Hepatocyte (in vitro differentiated cells): ENCODE measurements at regions not wholly inside any gene's neighbourhood (a gene's known extent, or its start where the extent isn't known, plus 50 kb on each side); places are given as distances from the start of the nearest gene placed in this dataset.
A peak's percentile ranks its signal among the peaks of the same experiment; 100 is the strongest.
"Not testable (repeated sequence)": the region's sequence is repeated elsewhere in the genome, so short reads cannot be mapped to it uniquely, and the experiment has no call there.

Experiments used
- DNase-seq: peaks from one replicate; pipeline ENCODE4 v3.0.0-alpha.2; 2016; ENCODE audit warnings: low spot score
- H2AFZ ChIP-seq: fragments of 200-600 bp; sonication (generic); 2 replicates; pipeline ENCODE4 v1.6.0; 2016; ENCODE audit warnings: antibody characterized with exemption, mild to moderate bottlenecking
- H3K27ac ChIP-seq: fragments of 200-600 bp; sonication (generic); 2 replicates; pipeline ENCODE4 v1.5.1; 2016; ENCODE audit warnings: mild to moderate bottlenecking
- H3K27me3 ChIP-seq: fragments of 200-600 bp; sonication (generic); 2 replicates; pipeline ENCODE4 v1.6.1; 2016
- H3K36me3 ChIP-seq: fragments of 200-600 bp; sonication (generic); replicated peaks from 2 replicates; pipeline ENCODE4 v1.5.1; 2016; ENCODE audit warnings: low read depth; ENCODE audit not compliant: insufficient read depth
- H3K4me1 ChIP-seq: fragments of 200-600 bp; sonication (generic); 2 replicates; pipeline ENCODE4 v1.5.1; 2016; ENCODE audit warnings: mild to moderate bottlenecking, moderate library complexity; ENCODE audit not compliant: insufficient read depth
- H3K4me2 ChIP-seq: fragments of 200-600 bp; sonication (generic); 2 replicates; pipeline ENCODE4 v1.6.0; 2016
- H3K4me3 ChIP-seq: fragments of 200-600 bp; sonication (generic); 2 replicates; pipeline ENCODE4 v1.5.1; 2016; ENCODE audit warnings: mild to moderate bottlenecking
- H3K79me2 ChIP-seq: fragments of 200-600 bp; sonication (generic); 2 replicates; pipeline ENCODE4 v1.6.0; 2017; ENCODE audit warnings: mild to moderate bottlenecking
- H3K9me2 ChIP-seq: fragments of 200-600 bp; sonication (generic); replicated peaks from 2 replicates; pipeline ENCODE4 v1.6.0; 2017; ENCODE audit warnings: mild to moderate bottlenecking; ENCODE audit not compliant: insufficient read depth
- H3K9me3 ChIP-seq: fragments of 200-600 bp; sonication (generic); 2 replicates; pipeline ENCODE4 v1.5.1; 2016; ENCODE audit warnings: low read depth, mild to moderate bottlenecking
- H4K20me1 ChIP-seq: fragments of 200-600 bp; sonication (generic); 2 replicates; pipeline ENCODE4 v1.6.0; 2016; ENCODE audit warnings: mild to moderate bottlenecking; ENCODE audit not compliant: insufficient read depth, poor library complexity, severe bottlenecking
- CTCF ChIP-seq: fragments of 200-600 bp; sonication (generic); IDR thresholded peaks from 2 replicates; pipeline ENCODE4 v1.5.1; 2016; ENCODE audit warnings: antibody characterized with exemption, mild to moderate bottlenecking; ENCODE audit not compliant: poor library complexity
- EZH2 ChIP-seq: fragments of 200-600 bp; sonication (generic); IDR thresholded peaks from 2 replicates; pipeline ENCODE4 v1.6.1; 2016; ENCODE audit warnings: antibody characterized with exemption, mild to moderate bottlenecking, borderline replicate concordance
- EZH2phosphoT487 ChIP-seq: fragments of 200-600 bp; sonication (generic); IDR thresholded peaks from one replicate; pipeline ENCODE4 v1.6.1; 2018; ENCODE audit warnings: antibody characterized with exemption, mild to moderate bottlenecking, low read depth, moderate library complexity; ENCODE audit not compliant: unreplicated experiment, severe bottlenecking
- WGBS: methylation state at CpG from one replicate; pipeline ENCODE4 v1.1.6; 2016; ENCODE audit warnings: low lambda C conversion rate; ENCODE audit errors: missing lambda C conversion rate; 5-methylcytosine and 5-hydroxymethylcytosine counted together

DNA sequence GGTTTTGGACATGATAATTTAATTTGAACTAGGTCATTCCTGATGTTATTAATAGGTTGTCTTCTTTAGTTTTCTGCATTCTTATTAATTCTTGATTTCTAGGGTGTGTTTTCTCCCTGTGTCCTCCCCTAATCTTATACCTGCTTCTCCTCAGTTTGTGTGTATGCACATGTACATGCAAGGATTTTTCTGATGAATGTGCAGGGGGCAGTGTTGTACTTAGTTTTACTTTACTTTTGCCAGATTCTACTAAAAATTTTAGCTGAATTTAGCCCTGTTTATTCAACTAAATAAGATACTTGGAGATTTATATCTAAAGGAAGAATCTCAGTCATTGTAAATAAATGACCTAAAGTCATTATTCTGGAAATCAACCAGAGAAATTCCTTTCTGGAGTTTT lies 144.8 kb downstream of the SEPTIN7 start:
- not testable (repeated sequence) for H3K79me2 ChIP-seq

GRCh38 chr7:35955735-35956134 lies 154.9 kb downstream of the SEPTIN7 start:
- WGBS: 88% methylated on average over 13 of the region's 13 CpGs

More for the DNA sequence above, 144.8 kb downstream of the SEPTIN7 start:
- not testable (repeated sequence) for H3K9me3 ChIP-seq, H3K27ac ChIP-seq, H3K9me2 ChIP-seq, H3K4me2 ChIP-seq, H3K36me3 ChIP-seq, H3K4me1 ChIP-seq, H4K20me1 ChIP-seq, H3K4me3 ChIP-seq, DNase-seq, H2AFZ ChIP-seq, H3K27me3 ChIP-seq
- TF ChIP-seq CTCF: peak; percentile 18

DNA sequence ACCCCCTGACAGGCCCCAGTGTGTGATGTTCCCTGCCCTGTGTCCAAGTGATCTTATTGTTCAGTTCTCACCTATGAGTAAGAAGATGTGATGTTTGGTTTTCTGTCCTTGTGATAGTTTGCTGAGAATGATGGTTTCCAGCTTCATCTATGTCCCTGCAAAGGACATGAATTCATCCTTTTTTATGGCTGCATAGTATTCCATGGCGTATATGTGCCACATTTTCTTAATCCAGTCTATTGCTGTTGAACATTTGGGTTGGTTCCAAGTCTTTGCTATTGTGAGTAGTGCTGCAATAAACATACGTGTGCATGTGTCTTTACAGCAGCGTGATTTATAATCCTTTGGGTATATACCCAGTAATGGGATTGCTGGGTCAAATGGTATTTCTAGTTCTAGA lies 156.1 kb downstream of the SEPTIN7 start:
- WGBS: 100% methylated on average over 3 of the region's 3 CpGs
- not testable (repeated sequence) for H3K79me2 ChIP-seq, DNase-seq, H3K4me1 ChIP-seq, H3K36me3 ChIP-seq, H2AFZ ChIP-seq, H3K9me2 ChIP-seq, H3K4me3 ChIP-seq, H3K9me3 ChIP-seq, H4K20me1 ChIP-seq, H3K27ac ChIP-seq, H3K4me2 ChIP-seq, H3K27me3 ChIP-seq

More at GRCh38 chr7:35955735-35956134, 154.9 kb downstream of the SEPTIN7 start:
- H3K9me2 ChIP-seq, H3K79me2 ChIP-seq, H2AFZ ChIP-seq, DNase-seq, H3K4me2 ChIP-seq, H3K27me3 ChIP-seq, H4K20me1 ChIP-seq, H3K9me3 ChIP-seq, H3K4me1 ChIP-seq, H3K4me3 ChIP-seq, H3K36me3 ChIP-seq, H3K27ac ChIP-seq: not testable (repeated sequence)

DNA sequence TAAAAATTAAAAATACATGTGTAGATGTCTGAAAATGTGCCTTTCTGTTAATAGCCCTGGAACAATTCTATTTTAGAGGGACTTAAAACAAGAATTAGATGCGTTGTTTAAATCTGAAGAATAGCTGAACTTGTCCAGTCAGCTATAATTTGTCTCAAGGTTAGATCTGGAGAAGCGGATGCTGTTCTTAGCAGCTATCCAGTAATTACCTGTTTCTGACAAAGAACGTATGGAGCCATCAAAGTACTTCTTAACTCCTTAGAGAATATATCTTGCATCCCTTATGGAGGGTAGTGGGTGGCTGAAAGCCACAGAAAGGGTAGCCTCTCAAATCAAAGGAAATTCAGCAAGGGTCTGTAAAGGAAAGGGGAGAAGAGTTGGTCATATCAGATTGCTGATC lies 160.4 kb downstream of the SEPTIN7 start:
- H4K20me1 ChIP-seq, H3K4me2 ChIP-seq, H3K27me3 ChIP-seq, H3K9me2 ChIP-seq, H3K79me2 ChIP-seq, H3K4me1 ChIP-seq, H2AFZ ChIP-seq, H3K36me3 ChIP-seq, DNase-seq, H3K9me3 ChIP-seq, H3K27ac ChIP-seq, H3K4me3 ChIP-seq: not testable (repeated sequence)
- 76% methylated on average over 3 of the region's 3 CpGs for WGBS

DNA sequence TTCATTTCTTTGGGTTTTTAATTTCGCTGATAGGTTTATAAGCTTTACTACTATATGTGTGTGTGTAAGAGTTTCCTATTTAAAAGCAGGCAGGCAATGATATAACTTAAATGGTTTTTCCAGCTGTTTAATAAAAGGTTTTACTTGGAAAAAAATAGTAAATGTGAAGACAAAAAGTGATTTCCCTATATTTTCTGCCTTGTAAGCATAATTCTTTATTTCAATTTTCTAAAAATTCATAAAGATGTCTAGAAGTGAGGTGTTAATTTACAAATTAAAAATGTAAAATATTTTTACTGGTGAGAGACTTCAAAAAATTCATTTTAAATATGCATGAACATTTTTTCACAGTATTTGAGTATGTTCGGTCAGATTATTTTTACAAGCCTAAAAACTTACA lies 161.8 kb downstream of the SEPTIN7 start:
- H3K79me2 ChIP-seq, H3K4me1 ChIP-seq, DNase-seq, H2AFZ ChIP-seq, H3K27me3 ChIP-seq, H3K9me2 ChIP-seq, H3K4me2 ChIP-seq, H4K20me1 ChIP-seq, H3K9me3 ChIP-seq, H3K27ac ChIP-seq, H3K36me3 ChIP-seq, H3K4me3 ChIP-seq: not testable (repeated sequence)
- 95% methylated on average over 2 of the region's 2 CpGs for WGBS

GRCh38 chr7:35967366-35968139 lies 166.7 kb downstream of the SEPTIN7 start:
- Histone ChIP-seq H3K4me2 (no peak overlapping the region), H3K27ac (no peak overlapping the region), H3K4me3 (no peak overlapping the region), H3K27me3 (no peaks in the 10 kb centered on the region), H4K20me1 (no peaks in the 10 kb centered on the region), H3K9me3 (no peaks in the 10 kb centered on the region), H3K79me2 (no peaks in the 10 kb centered on the region), H3K9me2 (no peaks in the 10 kb centered on the region), H3K36me3 (no peaks in the 10 kb centered on the region), H3K4me1 (no peaks in the 10 kb centered on the region), H2AFZ (no peak overlapping the region)
- TF ChIP-seq EZH2: no peak
- no peak for TF ChIP-seq EZH2phosphoT487
- TF ChIP-seq CTCF: no peak
- DNase-seq: no peak
- 97% methylated on average over 44 of the region's 59 CpGs for WGBS
